ENCODE measurements at regions not wholly inside any gene's neighbourhood (a gene's known extent, or its start where the extent isn't known, plus 50 kb on each side); places are given as distances from the start of the nearest gene placed in this dataset.
"Not testable (repeated sequence)": the region's sequence is repeated elsewhere in the genome, so short reads cannot be mapped to it uniquely, and the experiment has no call there.

DNA sequence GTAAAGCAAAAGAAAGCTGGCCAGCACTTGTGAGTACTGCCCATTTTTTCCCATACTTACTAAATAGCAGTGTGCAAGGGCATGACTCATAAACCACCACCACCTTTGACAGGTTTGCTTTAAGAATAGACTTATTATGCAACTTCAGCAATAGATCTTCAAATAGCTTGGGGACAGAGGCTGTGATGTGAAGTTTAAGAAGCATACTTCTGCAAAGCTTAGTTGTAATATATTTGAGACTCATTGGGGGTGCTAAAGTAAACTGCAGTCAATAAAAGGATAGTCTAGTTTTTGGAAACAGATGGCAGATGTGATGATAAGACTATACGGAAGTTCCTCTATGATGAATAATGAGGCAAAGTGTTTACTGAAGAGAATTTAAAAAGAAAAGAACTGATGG lies 210.0 kb downstream of the PLA2G4A start:
- no peak overlapping the region for H3K4me3 Mint-ChIP-seq
- H3K27me3 ChIP-seq (ENCODE audit: insufficient read depth, low read length, poor library complexity, severe bottlenecking): no peaks in the 10 kb centered on the region
- no peaks in the 10 kb centered on the region for H3K27me3 Mint-ChIP-seq
- no peak overlapping the region for H3K4me3 ChIP-seq (ENCODE audit: low read length)
- no peaks in the 10 kb centered on the region for H3K9me3 ChIP-seq (ENCODE audit: low read length)
- H3K27ac ChIP-seq (ENCODE audit: low read depth, low read length): no peak overlapping the region
- no peak for DNase-seq
- CTCF ChIA-PET: no interaction called here
- peaks cover 0 to 6% (median 0%) of the 10 kb centered on the region in 5 donors for H3K9me3 Mint-ChIP-seq
- no peaks in the 10 kb centered on the region for H3K4me1 ChIP-seq (ENCODE audit: insufficient read depth, low read length)
- H3K36me3 ChIP-seq (ENCODE audit: insufficient read depth, low read length): no peaks in the 10 kb centered on the region
- no peak overlapping the region for H3K27ac Mint-ChIP-seq
- H3K4me1 Mint-ChIP-seq: no peaks in the 10 kb centered on the region
- POLR2A ChIA-PET: no interaction called here
- H3K36me3 Mint-ChIP-seq: no peaks in the 10 kb centered on the region

DNA sequence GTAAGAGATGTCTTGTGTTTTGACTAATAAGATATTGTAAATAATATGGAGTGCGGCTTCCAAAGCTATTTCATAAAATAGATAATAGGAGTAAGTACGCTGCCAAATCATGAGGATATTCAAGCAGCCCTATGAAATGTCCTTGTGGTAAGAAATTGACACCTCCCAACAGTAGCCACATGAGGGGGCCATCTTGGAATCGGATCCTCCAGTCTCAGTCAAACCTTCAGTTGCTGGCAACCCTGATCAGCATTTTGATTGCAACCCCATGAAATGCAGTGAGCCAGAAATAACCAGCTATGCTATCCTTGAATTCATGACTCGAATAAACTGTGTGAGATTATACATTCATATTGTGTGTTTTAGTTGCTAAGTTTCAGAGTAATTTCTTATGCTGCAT lies 212.4 kb downstream of the PLA2G4A start:
- Histone ChIP-seq H3K9me3 (ENCODE audit: low read length) (no peaks in the 10 kb centered on the region), H3K4me1 (ENCODE audit: insufficient read depth, low read length) (no peaks in the 10 kb centered on the region), H3K27me3 (ENCODE audit: insufficient read depth, low read length, poor library complexity, severe bottlenecking) (no peaks in the 10 kb centered on the region), H3K27ac (ENCODE audit: low read depth, low read length) (no peak overlapping the region), H3K36me3 (ENCODE audit: insufficient read depth, low read length) (no peaks in the 10 kb centered on the region), H3K4me3 (ENCODE audit: low read length) (no peak overlapping the region)
- Mint-ChIP-seq H3K27me3 (no peaks in the 10 kb centered on the region), H3K4me1 (no peaks in the 10 kb centered on the region), H3K27ac (no peak overlapping the region), H3K4me3 (no peak overlapping the region), H3K9me3 (peaks cover 0 to 3% (median 0%) of the 10 kb centered on the region in 5 donors), H3K36me3 (no peaks in the 10 kb centered on the region)
- CTCF ChIA-PET: no interaction called here
- POLR2A ChIA-PET: no interaction called here
- no peak for DNase-seq

DNA sequence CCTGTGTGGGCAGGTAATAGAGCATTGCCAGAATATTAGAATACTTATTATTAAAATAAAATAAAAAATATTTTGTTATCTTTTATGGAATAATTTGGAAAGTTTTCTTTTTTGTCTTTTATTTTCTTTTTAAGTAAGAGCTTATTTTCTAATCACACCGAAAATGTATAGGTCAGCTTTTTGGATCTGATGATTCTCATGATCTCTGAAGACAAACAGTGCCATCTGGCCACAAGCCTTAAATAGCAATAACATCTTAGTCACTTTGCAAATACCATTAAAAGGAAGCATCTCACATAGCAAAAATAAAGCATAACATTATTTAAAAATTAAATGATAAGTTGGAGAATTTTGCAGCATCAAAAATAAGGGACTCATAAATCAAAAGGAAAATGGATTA lies 213.8 kb downstream of the PLA2G4A start:
- POLR2A ChIA-PET: no interaction called here
- no peak for DNase-seq
- Histone ChIP-seq H3K4me3 (ENCODE audit: low read length) (no peak overlapping the region), H3K9me3 (ENCODE audit: low read length) (no peaks in the 10 kb centered on the region), H3K4me1 (ENCODE audit: insufficient read depth, low read length) (no peaks in the 10 kb centered on the region), H3K27ac (ENCODE audit: low read depth, low read length) (no peak overlapping the region), H3K36me3 (ENCODE audit: insufficient read depth, low read length) (no peaks in the 10 kb centered on the region), H3K27me3 (ENCODE audit: insufficient read depth, low read length, poor library complexity, severe bottlenecking) (no peaks in the 10 kb centered on the region)
- Mint-ChIP-seq H3K27ac (no peak overlapping the region), H3K4me3 (no peak overlapping the region), H3K36me3 (no peaks in the 10 kb centered on the region), H3K9me3 (peaks cover 0 to 3% (median 0%) of the 10 kb centered on the region in 5 donors), H3K27me3 (no peaks in the 10 kb centered on the region), H3K4me1 (no peaks in the 10 kb centered on the region)
- CTCF ChIA-PET: no interaction called here

DNA sequence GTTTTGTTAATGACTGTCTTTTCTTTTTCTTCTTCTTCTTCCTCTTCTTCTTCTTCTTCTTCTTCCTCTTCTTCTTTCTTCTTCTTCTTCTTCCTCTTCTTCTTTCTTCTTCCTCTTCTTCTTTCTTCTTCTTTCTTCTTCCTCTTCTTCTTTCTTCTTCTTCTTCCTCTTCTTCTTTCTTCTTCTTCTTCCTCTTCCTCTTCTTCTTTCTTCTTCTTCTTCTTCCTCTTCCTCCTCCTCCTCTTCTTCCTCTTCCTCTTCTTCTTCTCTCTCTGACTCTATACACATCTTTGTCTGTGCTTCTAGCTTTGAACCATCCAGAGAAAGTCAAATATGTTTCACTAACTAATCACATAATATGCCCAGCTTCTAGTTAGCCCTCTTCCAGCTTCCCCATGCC lies 214.7 kb downstream of the PLA2G4A start:
- H3K9me3 ChIP-seq (ENCODE audit: low read length); POLR2A ChIA-PET; CTCF ChIA-PET; H3K36me3 ChIP-seq (ENCODE audit: insufficient read depth, low read length); H3K4me1 Mint-ChIP-seq; H3K27ac Mint-ChIP-seq; H3K27ac ChIP-seq (ENCODE audit: low read depth, low read length); H3K27me3 Mint-ChIP-seq; H3K4me3 Mint-ChIP-seq; H3K36me3 Mint-ChIP-seq; H3K4me3 ChIP-seq (ENCODE audit: low read length); H3K9me3 Mint-ChIP-seq; DNase-seq; H3K27me3 ChIP-seq (ENCODE audit: insufficient read depth, low read length, poor library complexity, severe bottlenecking); H3K4me1 ChIP-seq (ENCODE audit: insufficient read depth, low read length): not testable (repeated sequence)

DNA sequence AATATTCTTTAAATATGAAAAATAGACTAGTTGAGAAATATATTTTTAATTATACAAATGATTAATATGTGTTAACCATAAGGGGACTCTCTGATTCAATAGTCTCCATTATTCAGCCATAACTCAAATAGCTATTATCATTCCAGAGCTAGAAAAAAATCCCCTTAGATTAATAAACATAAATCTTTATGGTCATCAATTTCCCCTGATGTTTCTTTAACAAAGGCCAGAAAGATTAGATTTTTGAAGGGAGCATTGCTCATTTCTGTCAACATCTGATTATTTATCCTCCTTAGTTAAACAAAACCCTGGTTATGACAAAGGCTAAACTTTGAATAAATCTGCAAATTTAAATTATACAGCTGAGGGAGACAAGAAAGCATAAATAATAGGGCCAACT lies 215.7 kb downstream of the PLA2G4A start:
- H3K4me1 Mint-ChIP-seq: no peaks in the 10 kb centered on the region
- Histone ChIP-seq H3K4me1 (ENCODE audit: insufficient read depth, low read length) (no peaks in the 10 kb centered on the region), H3K4me3 (ENCODE audit: low read length) (no peak overlapping the region), H3K9me3 (ENCODE audit: low read length) (no peaks in the 10 kb centered on the region), H3K27ac (ENCODE audit: low read depth, low read length) (no peak overlapping the region), H3K36me3 (ENCODE audit: insufficient read depth, low read length) (no peaks in the 10 kb centered on the region), H3K27me3 (ENCODE audit: insufficient read depth, low read length, poor library complexity, severe bottlenecking) (no peaks in the 10 kb centered on the region)
- H3K9me3 Mint-ChIP-seq: peaks cover 0 to 3% (median 0%) of the 10 kb centered on the region in 5 donors
- no peaks in the 10 kb centered on the region for H3K36me3 Mint-ChIP-seq
- no peak overlapping the region for H3K27ac Mint-ChIP-seq
- POLR2A ChIA-PET: no interaction called here
- H3K4me3 Mint-ChIP-seq: no peak overlapping the region
- DNase-seq: no peak
- CTCF ChIA-PET: no interaction called here
- no peaks in the 10 kb centered on the region for H3K27me3 Mint-ChIP-seq

DNA sequence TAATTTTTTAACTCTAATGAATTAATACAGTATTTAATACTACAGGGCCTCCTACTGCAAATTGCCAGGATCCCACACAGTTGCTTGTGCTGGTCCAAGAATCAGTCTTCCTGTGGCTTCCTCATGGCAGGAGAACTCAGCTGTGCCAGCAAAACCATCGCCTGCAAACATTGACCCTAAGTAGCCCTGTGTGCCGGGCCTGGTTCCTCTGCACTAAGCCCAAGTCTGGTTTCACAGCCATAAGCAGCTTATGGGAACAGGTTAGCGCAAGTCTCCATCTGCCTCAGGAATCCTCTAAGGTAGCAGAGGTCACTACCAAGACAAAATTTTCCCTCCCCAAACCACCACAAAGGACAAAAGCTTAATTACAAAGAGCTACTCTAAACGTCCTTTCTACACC lies 216.6 kb downstream of the PLA2G4A start:
- H3K27me3 Mint-ChIP-seq: no peaks in the 10 kb centered on the region
- Histone ChIP-seq H3K9me3 (ENCODE audit: low read length) (no peaks in the 10 kb centered on the region), H3K27me3 (ENCODE audit: insufficient read depth, low read length, poor library complexity, severe bottlenecking) (no peaks in the 10 kb centered on the region), H3K36me3 (ENCODE audit: insufficient read depth, low read length) (no peaks in the 10 kb centered on the region), H3K27ac (ENCODE audit: low read depth, low read length) (no peak overlapping the region), H3K4me1 (ENCODE audit: insufficient read depth, low read length) (no peaks in the 10 kb centered on the region), H3K4me3 (ENCODE audit: low read length) (no peak overlapping the region)
- DNase-seq: no peak
- no peak overlapping the region for H3K4me3 Mint-ChIP-seq
- H3K27ac Mint-ChIP-seq: no peak overlapping the region
- CTCF ChIA-PET: no interaction called here
- POLR2A ChIA-PET: no interaction called here
- no peaks in the 10 kb centered on the region for H3K4me1 Mint-ChIP-seq
- no peaks in the 10 kb centered on the region for H3K36me3 Mint-ChIP-seq
- peaks cover 0 to 3% (median 0%) of the 10 kb centered on the region in 5 donors for H3K9me3 Mint-ChIP-seq

DNA sequence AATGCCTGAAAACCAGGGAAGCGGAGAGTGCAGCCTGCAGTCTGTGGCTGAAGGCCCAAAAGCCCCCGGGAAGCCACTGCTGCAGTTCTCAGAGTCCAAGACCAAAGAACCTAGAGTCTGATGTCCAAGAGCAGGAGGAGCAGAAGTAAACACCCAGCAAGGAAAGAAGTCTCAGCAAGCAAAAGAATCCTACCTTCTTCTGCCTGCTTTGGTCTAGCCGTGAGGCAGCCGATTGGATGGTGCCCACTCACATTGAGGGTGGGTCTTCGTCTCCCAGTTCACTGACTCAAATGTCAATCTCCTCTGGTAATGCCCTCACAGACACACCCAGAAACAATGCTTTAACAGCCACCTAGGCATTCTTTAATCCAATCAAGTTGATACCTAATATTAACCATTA lies 217.5 kb downstream of the PLA2G4A start:
- H3K9me3 ChIP-seq (ENCODE audit: low read length): no peaks in the 10 kb centered on the region
- no peaks in the 10 kb centered on the region for H3K36me3 Mint-ChIP-seq
- no peak overlapping the region for H3K27ac Mint-ChIP-seq
- H3K27me3 Mint-ChIP-seq: no peaks in the 10 kb centered on the region
- peaks cover 0 to 3% (median 0%) of the 10 kb centered on the region in 5 donors for H3K9me3 Mint-ChIP-seq
- DNase-seq: no peak
- H3K4me1 ChIP-seq (ENCODE audit: insufficient read depth, low read length): no peaks in the 10 kb centered on the region
- ChIA-PET POLR2A (no interaction called here), CTCF (no interaction called here)
- no peak overlapping the region for H3K27ac ChIP-seq (ENCODE audit: low read depth, low read length)
- no peaks in the 10 kb centered on the region for H3K27me3 ChIP-seq (ENCODE audit: insufficient read depth, low read length, poor library complexity, severe bottlenecking)
- peak overlapping the region in 1 of 7 donors; percentile 14 for H3K4me3 Mint-ChIP-seq
- no peaks in the 10 kb centered on the region for H3K4me1 Mint-ChIP-seq
- no peaks in the 10 kb centered on the region for H3K36me3 ChIP-seq (ENCODE audit: insufficient read depth, low read length)
- H3K4me3 ChIP-seq (ENCODE audit: low read length): no peak overlapping the region

DNA sequence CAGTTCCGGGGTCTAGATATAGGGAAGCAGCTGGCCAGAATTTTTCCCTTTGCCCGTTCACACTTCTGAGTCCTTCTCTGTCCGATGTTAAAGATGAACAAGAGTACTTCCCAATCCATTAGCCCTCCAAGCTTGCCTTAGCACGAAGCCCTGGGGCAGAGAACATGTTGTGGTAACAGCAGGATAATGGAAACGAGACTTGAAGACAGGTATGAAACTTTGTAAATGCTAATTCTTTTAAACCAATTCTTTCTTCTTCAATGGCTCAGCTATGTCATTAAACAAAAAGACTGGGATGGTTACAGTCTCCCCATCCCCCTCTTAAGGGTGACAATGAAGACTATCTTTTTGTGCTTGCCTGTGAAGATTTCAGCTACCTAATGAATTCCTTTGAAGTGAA lies 218.5 kb downstream of the PLA2G4A start:
- CTCF ChIA-PET: no interaction called here
- H3K4me3 Mint-ChIP-seq: no peak overlapping the region
- POLR2A ChIA-PET: no interaction called here

DNA sequence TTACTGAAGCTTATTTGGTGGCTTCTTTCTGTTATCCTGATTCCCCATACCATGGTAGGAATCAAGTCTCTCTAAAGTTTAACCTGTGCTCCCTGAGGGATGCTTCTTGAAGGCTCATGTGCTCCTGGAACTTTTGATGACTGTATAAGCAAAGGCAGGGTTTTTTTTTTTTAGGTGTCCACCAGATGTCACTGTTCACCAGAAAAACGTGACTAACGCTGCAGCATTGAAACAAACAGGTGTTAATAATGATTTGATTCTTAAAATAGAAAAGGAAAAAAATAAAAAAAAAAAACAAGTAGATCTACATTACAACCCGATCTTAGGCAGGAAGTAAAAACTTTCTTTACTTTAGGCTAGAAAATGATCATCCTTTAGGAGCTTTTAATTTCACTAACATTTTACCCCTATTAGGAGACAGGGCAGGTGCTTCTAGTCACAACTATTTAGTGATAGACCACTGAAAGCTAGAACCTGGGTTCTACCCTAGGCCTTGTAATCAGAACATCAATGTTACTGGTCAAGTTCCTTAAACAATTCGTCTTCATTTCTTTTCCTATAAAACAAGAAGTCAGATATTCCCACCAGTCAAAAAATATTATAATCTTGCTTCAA lies 223.0 kb downstream of the PLA2G4A start:
- H3K36me3 Mint-ChIP-seq: no peaks in the 10 kb centered on the region
- H3K27ac ChIP-seq (ENCODE audit: low read depth, low read length): no peak overlapping the region
- ChIA-PET CTCF (interaction anchor here (1.0 to 1.5 kb wide), 2 partner anchors 10 to 22 kb away, joined by 3 read pairs; no protein-coding TSS in a partner anchor), POLR2A (no interaction called here)
- no peak overlapping the region for H3K4me3 Mint-ChIP-seq
- no peaks in the 10 kb centered on the region for H3K27me3 Mint-ChIP-seq
- no peaks in the 10 kb centered on the region for H3K27me3 ChIP-seq (ENCODE audit: insufficient read depth, low read length, poor library complexity, severe bottlenecking)
- no peaks in the 10 kb centered on the region for H3K9me3 Mint-ChIP-seq
- no peaks in the 10 kb centered on the region for H3K9me3 ChIP-seq (ENCODE audit: low read length)
- no peaks in the 10 kb centered on the region for H3K4me1 ChIP-seq (ENCODE audit: insufficient read depth, low read length)
- peak overlapping the region in 1 of 8 donors; percentile 32 for H3K27ac Mint-ChIP-seq
- no peak overlapping the region for H3K4me3 ChIP-seq (ENCODE audit: low read length)
- DNase-seq: peak in 1 of 5 donors; percentile 13
- no peaks in the 10 kb centered on the region for H3K36me3 ChIP-seq (ENCODE audit: insufficient read depth, low read length)
- H3K4me1 Mint-ChIP-seq: no peaks in the 10 kb centered on the region

More for the DNA sequence above, 218.5 kb downstream of the PLA2G4A start:
- H3K4me1 Mint-ChIP-seq: no peaks in the 10 kb centered on the region
- Histone ChIP-seq H3K4me1 (ENCODE audit: insufficient read depth, low read length) (no peaks in the 10 kb centered on the region), H3K4me3 (ENCODE audit: low read length) (no peak overlapping the region), H3K27ac (ENCODE audit: low read depth, low read length) (no peak overlapping the region), H3K27me3 (ENCODE audit: insufficient read depth, low read length, poor library complexity, severe bottlenecking) (no peaks in the 10 kb centered on the region), H3K36me3 (ENCODE audit: insufficient read depth, low read length) (no peaks in the 10 kb centered on the region), H3K9me3 (ENCODE audit: low read length) (no peaks in the 10 kb centered on the region)
- H3K27ac Mint-ChIP-seq: no peak overlapping the region
- no peak for DNase-seq
- H3K9me3 Mint-ChIP-seq: peaks cover 0 to 3% (median 0%) of the 10 kb centered on the region in 5 donors
- H3K36me3 Mint-ChIP-seq: no peaks in the 10 kb centered on the region
- H3K27me3 Mint-ChIP-seq: no peaks in the 10 kb centered on the region
